ENCODE measurements at regions not wholly inside any gene's neighbourhood (a gene's known extent, or its start where the extent isn't known, plus 50 kb on each side); places are given as distances from the start of the nearest gene placed in this dataset.

DNA sequence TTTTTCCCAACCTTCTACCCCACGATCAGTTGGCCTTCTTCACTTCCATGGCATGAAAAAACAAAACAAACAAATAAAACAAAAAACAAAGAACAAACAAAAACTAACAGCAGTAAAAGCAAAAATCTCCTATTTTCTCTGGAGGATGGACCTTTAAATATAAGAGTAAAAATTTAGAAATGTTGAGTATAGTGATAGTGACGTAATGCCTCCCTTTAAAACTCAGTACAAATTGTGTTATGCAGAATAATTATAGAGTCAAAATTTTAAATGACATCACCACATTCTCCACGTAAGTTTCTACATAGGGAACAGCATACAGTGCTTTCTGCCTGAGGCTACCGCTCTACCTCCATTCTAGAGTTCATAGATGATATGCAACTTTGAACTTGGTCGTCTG lies 2156.4 kb downstream of the PCDH7 start:
- TF ChIP-seq, protein P1, sequence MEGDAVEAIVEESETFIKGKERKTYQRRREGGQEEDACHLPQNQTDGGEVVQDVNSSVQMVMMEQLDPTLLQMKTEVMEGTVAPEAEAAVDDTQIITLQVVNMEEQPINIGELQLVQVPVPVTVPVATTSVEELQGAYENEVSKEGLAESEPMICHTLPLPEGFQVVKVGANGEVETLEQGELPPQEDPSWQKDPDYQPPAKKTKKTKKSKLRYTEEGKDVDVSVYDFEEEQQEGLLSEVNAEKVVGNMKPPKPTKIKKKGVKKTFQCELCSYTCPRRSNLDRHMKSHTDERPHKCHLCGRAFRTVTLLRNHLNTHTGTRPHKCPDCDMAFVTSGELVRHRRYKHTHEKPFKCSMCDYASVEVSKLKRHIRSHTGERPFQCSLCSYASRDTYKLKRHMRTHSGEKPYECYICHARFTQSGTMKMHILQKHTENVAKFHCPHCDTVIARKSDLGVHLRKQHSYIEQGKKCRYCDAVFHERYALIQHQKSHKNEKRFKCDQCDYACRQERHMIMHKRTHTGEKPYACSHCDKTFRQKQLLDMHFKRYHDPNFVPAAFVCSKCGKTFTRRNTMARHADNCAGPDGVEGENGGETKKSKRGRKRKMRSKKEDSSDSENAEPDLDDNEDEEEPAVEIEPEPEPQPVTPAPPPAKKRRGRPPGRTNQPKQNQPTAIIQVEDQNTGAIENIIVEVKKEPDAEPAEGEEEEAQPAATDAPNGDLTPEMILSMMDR (IDR thresholded peaks at IDR 0.05) = no peak
- TF ChIP-seq POLR2A (IDR thresholded peaks at IDR 0.05) = no peak
